ENCODE measurements at regions not wholly inside any gene's neighbourhood (a gene's known extent, or its start where the extent isn't known, plus 50 kb on each side); places are given as distances from the start of the nearest gene placed in this dataset.
"Not testable (repeated sequence)": the region's sequence is repeated elsewhere in the genome, so short reads cannot be mapped to it uniquely, and the experiment has no call there.

DNA sequence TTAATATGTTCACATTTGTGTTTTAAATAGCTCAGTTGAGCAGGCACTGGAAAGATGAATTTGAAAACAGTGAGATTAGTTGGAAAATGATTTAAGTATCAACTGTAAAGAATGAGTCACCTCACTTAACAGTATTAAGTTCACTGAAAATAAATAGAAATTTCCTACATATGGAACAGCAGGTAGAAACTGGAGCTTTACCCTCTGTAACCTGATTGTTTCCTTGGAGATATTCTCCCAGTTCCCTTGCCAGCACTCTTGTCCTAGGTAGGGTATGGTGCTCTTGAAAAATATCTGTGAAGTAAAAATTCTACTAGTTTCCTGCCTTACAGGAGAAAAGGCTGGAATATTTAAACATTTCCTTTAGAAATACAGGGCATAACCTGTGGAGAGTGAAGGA, 81.3 kb upstream of the DLGAP1 start:
- Histone ChIP-seq H3K36me3 (replicated peaks; ENCODE audit: low read depth, low read length) (no peaks in the 10 kb centered on the region), H2AFZ (ENCODE audit: low read depth, low read length) (no peak overlapping the region), H3K27ac (ENCODE audit: low read length) (no peak overlapping the region), H3K4me3 (ENCODE audit: low read length) (no peak overlapping the region), H3K9ac (ENCODE audit: low read length) (no peak overlapping the region), H3K9me3 (ENCODE audit: insufficient read depth, low read length) (no peaks in the 10 kb centered on the region; the same call in none of the 2 replicates), H3K27me3 (ENCODE audit: low read depth, low read length) (no peaks in the 10 kb centered on the region), H4K20me1 (ENCODE audit: insufficient read depth, low read length) (no peaks in the 10 kb centered on the region), H3K4me1 (ENCODE audit: low read length) (no peaks in the 10 kb centered on the region), H3K79me2 (ENCODE audit: low read length) (no peaks in the 10 kb centered on the region), H3K4me2 (ENCODE audit: low read length) (no peak overlapping the region)
- TF ChIP-seq EZH2phosphoT487 (IDR thresholded peaks at IDR 0.05; ENCODE audit: low read depth), result no peak
- TF ChIP-seq, protein P1, sequence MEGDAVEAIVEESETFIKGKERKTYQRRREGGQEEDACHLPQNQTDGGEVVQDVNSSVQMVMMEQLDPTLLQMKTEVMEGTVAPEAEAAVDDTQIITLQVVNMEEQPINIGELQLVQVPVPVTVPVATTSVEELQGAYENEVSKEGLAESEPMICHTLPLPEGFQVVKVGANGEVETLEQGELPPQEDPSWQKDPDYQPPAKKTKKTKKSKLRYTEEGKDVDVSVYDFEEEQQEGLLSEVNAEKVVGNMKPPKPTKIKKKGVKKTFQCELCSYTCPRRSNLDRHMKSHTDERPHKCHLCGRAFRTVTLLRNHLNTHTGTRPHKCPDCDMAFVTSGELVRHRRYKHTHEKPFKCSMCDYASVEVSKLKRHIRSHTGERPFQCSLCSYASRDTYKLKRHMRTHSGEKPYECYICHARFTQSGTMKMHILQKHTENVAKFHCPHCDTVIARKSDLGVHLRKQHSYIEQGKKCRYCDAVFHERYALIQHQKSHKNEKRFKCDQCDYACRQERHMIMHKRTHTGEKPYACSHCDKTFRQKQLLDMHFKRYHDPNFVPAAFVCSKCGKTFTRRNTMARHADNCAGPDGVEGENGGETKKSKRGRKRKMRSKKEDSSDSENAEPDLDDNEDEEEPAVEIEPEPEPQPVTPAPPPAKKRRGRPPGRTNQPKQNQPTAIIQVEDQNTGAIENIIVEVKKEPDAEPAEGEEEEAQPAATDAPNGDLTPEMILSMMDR (IDR thresholded peaks at IDR 0.05; ENCODE audit: low read depth, low read length), result no peak

DNA sequence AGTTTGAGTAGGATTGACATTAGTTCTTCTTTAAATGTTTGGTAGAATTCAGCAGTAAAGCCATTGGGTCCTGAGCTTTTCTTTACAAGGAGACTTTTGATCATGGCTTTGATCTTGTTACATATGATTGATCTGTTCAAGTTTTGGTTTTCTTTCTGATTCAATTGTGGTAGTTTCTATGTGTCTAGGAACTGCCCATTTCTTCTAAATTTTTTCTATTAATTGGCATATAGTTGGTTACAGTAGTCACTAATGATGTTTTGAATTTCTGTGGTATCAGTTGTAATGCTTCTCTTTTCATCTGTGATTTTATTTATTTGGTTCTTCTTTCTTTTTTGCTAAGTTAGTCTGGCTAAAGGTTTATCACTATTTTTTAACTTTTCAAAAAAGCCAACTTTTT, 73.3 kb upstream of the DLGAP1 start:
- Histone ChIP-seq H3K79me2 (ENCODE audit: low read length) (no peaks in the 10 kb centered on the region), H3K27ac (ENCODE audit: low read length) (no peak overlapping the region), H4K20me1 (ENCODE audit: insufficient read depth, low read length) (no peaks in the 10 kb centered on the region), H3K27me3 (ENCODE audit: low read depth, low read length) (no peaks in the 10 kb centered on the region), H3K36me3 (replicated peaks; ENCODE audit: low read depth, low read length) (no peaks in the 10 kb centered on the region), H3K9ac (ENCODE audit: low read length) (no peak overlapping the region), H3K9me3 (ENCODE audit: insufficient read depth, low read length) (no peaks in the 10 kb centered on the region; the same call in 1 of the 2 replicates), H3K4me2 (ENCODE audit: low read length) (no peak overlapping the region), H3K4me1 (ENCODE audit: low read length) (no peaks in the 10 kb centered on the region), H3K4me3 (ENCODE audit: low read length) (no peak overlapping the region), H2AFZ (ENCODE audit: low read depth, low read length) (no peak overlapping the region)
- TF ChIP-seq, protein P1 (IDR thresholded peaks at IDR 0.05; ENCODE audit: low read depth, low read length), result no peak
- TF ChIP-seq EZH2phosphoT487 (IDR thresholded peaks at IDR 0.05; ENCODE audit: low read depth), result no peak

DNA sequence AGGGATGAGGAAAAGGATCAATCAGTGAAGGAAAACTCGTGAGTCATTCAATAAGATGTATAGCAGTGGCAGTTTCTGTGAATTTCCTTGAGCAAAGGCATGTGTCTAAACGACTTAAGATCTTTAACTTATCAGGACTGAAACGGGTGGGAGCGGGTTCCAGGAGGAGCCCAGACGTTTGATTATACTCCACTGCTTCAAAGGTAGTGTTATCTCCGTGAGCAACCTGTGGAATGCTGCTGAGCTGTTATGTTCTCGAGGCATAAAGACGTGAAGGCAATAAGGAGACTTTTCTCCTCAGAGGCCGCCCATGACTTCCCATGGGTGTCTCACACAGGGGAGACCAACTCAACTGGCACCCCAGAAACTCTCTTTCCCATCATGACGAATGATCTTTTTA, 72.7 kb upstream of the DLGAP1 start:
- not testable (repeated sequence) for H4K20me1 ChIP-seq (ENCODE audit: insufficient read depth, low read length); H2AFZ ChIP-seq (ENCODE audit: low read depth, low read length); H3K9ac ChIP-seq (ENCODE audit: low read length); H3K27ac ChIP-seq (ENCODE audit: low read length); H3K4me2 ChIP-seq (ENCODE audit: low read length); H3K4me3 ChIP-seq (ENCODE audit: low read length); H3K9me3 ChIP-seq (ENCODE audit: insufficient read depth, low read length); H3K79me2 ChIP-seq (ENCODE audit: low read length); H3K4me1 ChIP-seq (ENCODE audit: low read length); H3K27me3 ChIP-seq (ENCODE audit: low read depth, low read length); H3K36me3 ChIP-seq (replicated peaks; ENCODE audit: low read depth, low read length)

DNA sequence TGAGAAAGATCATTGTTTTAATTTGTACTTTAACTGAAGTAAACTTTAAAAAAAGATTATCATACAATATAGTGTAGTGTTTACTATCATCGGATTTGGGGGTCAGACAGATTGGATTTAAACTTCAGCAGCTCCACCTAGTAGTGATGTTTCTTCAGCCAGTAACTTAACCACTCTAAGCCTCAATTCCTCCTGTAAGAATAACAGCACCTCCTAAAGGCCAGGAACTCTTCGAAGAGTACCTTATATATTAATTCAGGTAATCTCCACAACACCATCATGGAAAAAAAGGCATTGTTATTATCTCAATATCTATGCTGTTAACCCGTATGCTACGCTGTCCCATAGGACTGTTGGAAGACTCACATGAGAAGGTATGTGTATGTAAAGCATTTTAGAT, 69.0 kb upstream of the DLGAP1 start:
- no peaks in the 10 kb centered on the region for H3K27me3 ChIP-seq (ENCODE audit: low read depth, low read length)
- no peak overlapping the region for H3K9ac ChIP-seq (ENCODE audit: low read length)
- H3K4me1 ChIP-seq (ENCODE audit: low read length), result no peaks in the 10 kb centered on the region
- TF ChIP-seq EZH2phosphoT487 (IDR thresholded peaks at IDR 0.05; ENCODE audit: low read depth), result no peak
- TF ChIP-seq, protein P1 (IDR thresholded peaks at IDR 0.05; ENCODE audit: low read depth, low read length), result peak; percentile 8; the same call in 1 of the 2 replicates
- H3K4me2 ChIP-seq (ENCODE audit: low read length), result no peak overlapping the region
- no peak overlapping the region for H2AFZ ChIP-seq (ENCODE audit: low read depth, low read length)
- no peaks in the 10 kb centered on the region for H4K20me1 ChIP-seq (ENCODE audit: insufficient read depth, low read length)
- no peak overlapping the region for H3K27ac ChIP-seq (ENCODE audit: low read length)
- H3K36me3 ChIP-seq (replicated peaks; ENCODE audit: low read depth, low read length), result no peaks in the 10 kb centered on the region
- no peaks in the 10 kb centered on the region for H3K9me3 ChIP-seq (ENCODE audit: insufficient read depth, low read length)
- H3K4me3 ChIP-seq (ENCODE audit: low read length), result no peak overlapping the region
- H3K79me2 ChIP-seq (ENCODE audit: low read length), result no peaks in the 10 kb centered on the region

DNA sequence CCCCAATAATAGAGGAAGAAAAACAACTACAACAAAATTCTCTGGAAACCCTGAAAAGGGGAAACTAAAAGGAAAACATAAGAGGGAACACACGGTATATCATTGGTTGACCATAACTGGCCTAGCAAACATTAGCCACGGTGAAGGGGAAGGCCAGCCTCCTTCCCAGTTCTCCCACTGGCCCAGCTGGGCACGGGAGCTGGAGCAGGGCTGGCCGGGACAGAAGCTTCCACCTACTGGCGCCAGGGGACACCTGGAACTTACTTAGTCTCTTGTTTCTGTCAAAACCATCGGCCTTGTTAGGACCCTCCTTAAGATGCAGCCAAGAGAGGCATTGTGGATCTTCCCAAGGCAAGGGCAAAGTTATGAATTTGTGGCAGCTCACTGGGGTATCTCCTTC, 56.1 kb upstream of the DLGAP1 start:
- H3K4me2 ChIP-seq (ENCODE audit: low read length), result no peak overlapping the region
- H3K27me3 ChIP-seq (ENCODE audit: low read depth, low read length), result no peaks in the 10 kb centered on the region
- H3K27ac ChIP-seq (ENCODE audit: low read length), result no peak overlapping the region
- H3K9me3 ChIP-seq (ENCODE audit: insufficient read depth, low read length), result no peaks in the 10 kb centered on the region
- TF ChIP-seq, protein P1 (IDR thresholded peaks at IDR 0.05; ENCODE audit: low read depth, low read length), result no peak
- TF ChIP-seq EZH2phosphoT487 (IDR thresholded peaks at IDR 0.05; ENCODE audit: low read depth), result no peak
- no peaks in the 10 kb centered on the region for H3K79me2 ChIP-seq (ENCODE audit: low read length)
- H3K4me1 ChIP-seq (ENCODE audit: low read length), result no peaks in the 10 kb centered on the region
- no peaks in the 10 kb centered on the region for H3K36me3 ChIP-seq (replicated peaks; ENCODE audit: low read depth, low read length)
- no peaks in the 10 kb centered on the region for H4K20me1 ChIP-seq (ENCODE audit: insufficient read depth, low read length)
- no peak overlapping the region for H3K9ac ChIP-seq (ENCODE audit: low read length)
- no peak overlapping the region for H2AFZ ChIP-seq (ENCODE audit: low read depth, low read length)
- H3K4me3 ChIP-seq (ENCODE audit: low read length), result no peak overlapping the region
